Dermis microvascular lymphatic vessel endothelial cell (primary cell): ENCODE measurements at regions not wholly inside any gene's neighbourhood (a gene's known extent, or its start where the extent isn't known, plus 50 kb on each side); places are given as distances from the start of the nearest gene placed in this dataset.
A peak's percentile ranks its signal among the peaks of the same experiment; 100 is the strongest.

Experiments
- DNase-seq, 2 donors: peaks; one replicate each; pipeline versions ENCODE4 v3.0.0 to v3.0.0-alpha.2; 2010; ENCODE audit warnings: low read depth in 2 of 2

- no peak for DNase-seq
These were observed 138.3 kb upstream of the NAMPT start for GRCh38 chr7:106423111-106423510.

GRCh38 chr7:106421181-106421762 lies 136.5 kb upstream of the NAMPT start:
- peak; percentile 85 to 91 for DNase-seq

- DNase-seq: no peak
These were observed 136.0 kb upstream of the NAMPT start for GRCh38 chr7:106420736-106421135.

- DNase-seq: no peak
These were observed 135.4 kb upstream of the NAMPT start for GRCh38 chr7:106420210-106420609.

- no peak for DNase-seq
These were observed 134.8 kb upstream of the NAMPT start for GRCh38 chr7:106419455-106420182.

- DNase-seq: no peak
These were observed 133.7 kb upstream of the NAMPT start for GRCh38 chr7:106418526-106418925.

GRCh38 chr7:106418094-106418493 lies 133.3 kb upstream of the NAMPT start:
- DNase-seq: peak; percentile 56 to 80

GRCh38 chr7:106417273-106417902 lies 132.6 kb upstream of the NAMPT start:
- DNase-seq: peak in 1 of 2 donors; percentile 57

- no peak for DNase-seq
These were observed 131.6 kb upstream of the NAMPT start for GRCh38 chr7:106416430-106416829.

- DNase-seq: no peak
These were observed 130.7 kb upstream of the NAMPT start for GRCh38 chr7:106415433-106415832.

GRCh38 chr7:106413446-106413845 lies 128.7 kb upstream of the NAMPT start:
- no peak for DNase-seq

GRCh38 chr7:106405697-106406141 lies 120.9 kb upstream of the NAMPT start:
- no peak for DNase-seq

GRCh38 chr7:106402898-106403297 lies 118.1 kb upstream of the NAMPT start:
- DNase-seq: no peak

- no peak for DNase-seq
These were observed 116.1 kb upstream of the NAMPT start for GRCh38 chr7:106400923-106401322.

- no peak for DNase-seq
These were observed 114.0 kb upstream of the NAMPT start for GRCh38 chr7:106398786-106399185.

- DNase-seq: no peak
These were observed 113.2 kb upstream of the NAMPT start for GRCh38 chr7:106397994-106398393.

GRCh38 chr7:106394526-106394925 lies 109.7 kb upstream of the NAMPT start:
- DNase-seq: no peak

- DNase-seq: no peak
These were observed 108.9 kb upstream of the NAMPT start for GRCh38 chr7:106393564-106394251.

- DNase-seq: no peak
These were observed 107.8 kb upstream of the NAMPT start for GRCh38 chr7:106392590-106392989.

GRCh38 chr7:106392144-106392543 lies 107.4 kb upstream of the NAMPT start:
- no peak for DNase-seq

- DNase-seq: no peak
These were observed 102.2 kb upstream of the NAMPT start for GRCh38 chr7:106386958-106387357.

- no peak for DNase-seq
These were observed 99.6 kb upstream of the NAMPT start for GRCh38 chr7:106384373-106384772.
